Osteocyte (in vitro differentiated cells): ENCODE measurements at regions not wholly inside any gene's neighbourhood (a gene's known extent, or its start where the extent isn't known, plus 50 kb on each side); places are given as distances from the start of the nearest gene placed in this dataset.

Source experiments
- DNase-seq: peaks from one replicate; pipeline ENCODE4 v3.0.0; 2021; ENCODE audit warnings: mixed read lengths; ENCODE audit not compliant: unreplicated experiment; ENCODE audit errors: extremely low spot score
- H3K27ac Mint-ChIP-seq: one replicate; pipeline ENCODE4 v1.8.0; 2021; ENCODE audit warnings: mild to moderate bottlenecking, mixed read lengths; ENCODE audit not compliant: unreplicated experiment
- H3K27me3 Mint-ChIP-seq: one replicate; pipeline ENCODE4 v1.8.0; 2021; ENCODE audit warnings: mixed read lengths; ENCODE audit not compliant: unreplicated experiment
- H3K36me3 Mint-ChIP-seq: one replicate; pipeline ENCODE4 v1.8.0; 2021; ENCODE audit warnings: mixed read lengths; ENCODE audit not compliant: unreplicated experiment
- H3K4me1 Mint-ChIP-seq: one replicate; pipeline ENCODE4 v1.8.0; 2021; ENCODE audit warnings: mixed read lengths; ENCODE audit not compliant: unreplicated experiment
- H3K4me3 Mint-ChIP-seq: one replicate; pipeline ENCODE4 v1.8.0; 2021; ENCODE audit warnings: mild to moderate bottlenecking, moderate library complexity, mixed read lengths; ENCODE audit not compliant: unreplicated experiment
- H3K9me3 Mint-ChIP-seq: one replicate; pipeline ENCODE4 v1.8.0; 2021; ENCODE audit warnings: mixed read lengths; ENCODE audit not compliant: unreplicated experiment
- CTCF ChIP-seq: fragments of 200-600 bp; sonication (generic); IDR thresholded peaks from 2 replicates; pipeline ENCODE4 v1.5.0; 2021; ENCODE audit warnings: antibody characterized with exemption, mild to moderate bottlenecking, moderate library complexity

DNA sequence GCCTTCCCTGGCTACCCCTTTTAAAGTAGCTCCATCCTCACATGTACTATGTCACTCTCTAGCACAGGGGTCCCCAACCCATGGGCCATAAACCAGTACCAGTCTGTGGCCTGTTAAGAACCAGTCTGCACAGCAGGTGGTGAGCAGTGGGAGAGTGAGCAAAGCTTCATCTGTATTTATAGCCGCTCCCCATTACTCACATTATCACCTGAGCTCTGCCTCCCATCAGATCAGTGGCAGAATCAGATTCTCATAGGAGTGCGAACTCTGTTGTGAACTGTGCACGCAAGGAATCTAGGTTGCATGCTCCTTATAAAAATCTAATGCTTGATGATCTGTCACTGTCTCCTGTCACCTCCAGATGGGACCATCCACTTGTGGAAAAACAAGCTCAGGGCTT is 116.6 kb upstream of the FOXD3 start:
- no peak for TF ChIP-seq CTCF
- peaks cover 28% of the 10 kb centered on the region for H3K27me3 Mint-ChIP-seq
- H3K36me3 Mint-ChIP-seq = no peaks in the 10 kb centered on the region
- no peaks in the 10 kb centered on the region for H3K4me1 Mint-ChIP-seq
- H3K4me3 Mint-ChIP-seq = no peak overlapping the region
- no peak for DNase-seq
- H3K9me3 Mint-ChIP-seq = no peaks in the 10 kb centered on the region
- H3K27ac Mint-ChIP-seq = no peak overlapping the region

DNA sequence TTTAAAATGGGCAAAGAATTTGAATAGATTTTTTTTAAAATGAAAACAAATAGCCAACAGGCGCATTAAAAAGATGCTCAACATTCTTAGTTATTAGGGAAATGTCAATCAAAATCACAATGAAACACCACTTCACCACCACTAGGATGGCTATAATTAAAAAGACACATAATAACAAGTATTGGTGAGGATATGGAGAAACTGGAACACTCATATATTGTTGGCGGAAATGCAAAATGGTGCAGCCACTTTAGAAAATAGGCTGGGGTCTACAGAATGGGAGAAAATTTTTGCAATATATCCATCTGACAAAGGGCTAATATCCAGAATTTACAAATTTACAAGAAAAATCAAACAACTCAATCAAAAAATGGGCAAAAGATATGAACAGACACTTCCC is 107.8 kb upstream of the FOXD3 start:
- peaks cover 6% of the 10 kb centered on the region for H3K27me3 Mint-ChIP-seq
- DNase-seq = no peak
- H3K4me3 Mint-ChIP-seq = no peak overlapping the region
- H3K4me1 Mint-ChIP-seq = no peaks in the 10 kb centered on the region
- TF ChIP-seq CTCF = no peak
- H3K9me3 Mint-ChIP-seq = peaks cover 9% of the 10 kb centered on the region
- H3K36me3 Mint-ChIP-seq = no peaks in the 10 kb centered on the region
- no peak overlapping the region for H3K27ac Mint-ChIP-seq

- TF ChIP-seq CTCF = no peak
- no peak for DNase-seq
- H3K27me3 Mint-ChIP-seq = peaks cover 8% of the 10 kb centered on the region
- no peak overlapping the region for H3K27ac Mint-ChIP-seq
- no peaks in the 10 kb centered on the region for H3K36me3 Mint-ChIP-seq
- no peak overlapping the region for H3K4me3 Mint-ChIP-seq
- H3K4me1 Mint-ChIP-seq = no peaks in the 10 kb centered on the region
- no peaks in the 10 kb centered on the region for H3K9me3 Mint-ChIP-seq
Observed at GRCh38 chr1:63223426-63223825, 98.9 kb upstream of the FOXD3 start.

DNA sequence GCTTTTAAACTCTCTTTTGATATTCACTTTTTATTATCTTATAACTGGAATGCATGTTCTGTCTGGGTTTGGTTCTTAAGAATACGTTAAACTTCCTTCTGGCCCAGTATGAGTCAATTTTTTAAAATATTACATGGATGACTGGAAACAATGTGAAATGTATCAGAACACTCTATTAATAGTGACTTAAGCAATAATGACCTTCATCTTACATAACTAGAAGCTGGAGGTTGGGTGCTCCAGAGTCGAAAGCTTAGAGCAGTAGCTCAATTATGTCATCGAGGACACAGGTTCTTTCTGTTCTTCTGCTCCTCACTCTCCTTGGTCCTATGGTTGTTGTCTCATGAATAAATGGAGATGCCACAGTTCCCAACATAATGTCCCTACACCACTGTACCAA is 91.6 kb upstream of the FOXD3 start:
- H3K9me3 Mint-ChIP-seq = peaks cover 5% of the 10 kb centered on the region

DNA sequence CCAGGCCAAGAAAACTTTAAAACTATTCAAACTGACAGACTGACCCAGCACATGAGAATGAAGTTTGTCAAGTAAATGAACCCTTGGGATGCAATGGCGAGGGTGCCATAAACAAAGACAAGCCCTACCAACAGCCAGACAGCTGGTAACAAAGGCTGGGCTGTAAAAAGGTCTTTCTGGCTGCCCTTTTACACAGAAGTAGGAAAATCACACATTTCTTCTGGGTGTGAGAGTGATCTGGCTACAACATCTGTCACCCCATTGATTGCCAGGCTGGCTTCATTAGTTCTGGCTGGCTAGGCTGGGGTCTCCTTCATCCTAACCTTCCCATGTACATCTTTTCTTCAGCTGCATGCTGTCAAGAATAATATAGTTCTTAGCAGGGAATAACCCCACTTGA is 83.6 kb upstream of the FOXD3 start:
- peaks cover 5% of the 10 kb centered on the region for H3K9me3 Mint-ChIP-seq
- H3K4me1 Mint-ChIP-seq = no peaks in the 10 kb centered on the region
- no peak for TF ChIP-seq CTCF
- no peak overlapping the region for H3K27ac Mint-ChIP-seq
- no peaks in the 10 kb centered on the region for H3K36me3 Mint-ChIP-seq
- DNase-seq = no peak
- H3K27me3 Mint-ChIP-seq = no peaks in the 10 kb centered on the region
- H3K4me3 Mint-ChIP-seq = no peak overlapping the region

More for the DNA sequence above, 91.6 kb upstream of the FOXD3 start:
- Mint-ChIP-seq H3K27ac (no peak overlapping the region), H3K27me3 (peaks cover 3% of the 10 kb centered on the region), H3K4me3 (no peak overlapping the region), H3K36me3 (no peaks in the 10 kb centered on the region), H3K4me1 (no peaks in the 10 kb centered on the region)
- DNase-seq = no peak
- no peak for TF ChIP-seq CTCF
